ENCODE measurements at regions not wholly inside any gene's neighbourhood (a gene's known extent, or its start where the extent isn't known, plus 50 kb on each side); places are given as distances from the start of the nearest gene placed in this dataset.

DNA sequence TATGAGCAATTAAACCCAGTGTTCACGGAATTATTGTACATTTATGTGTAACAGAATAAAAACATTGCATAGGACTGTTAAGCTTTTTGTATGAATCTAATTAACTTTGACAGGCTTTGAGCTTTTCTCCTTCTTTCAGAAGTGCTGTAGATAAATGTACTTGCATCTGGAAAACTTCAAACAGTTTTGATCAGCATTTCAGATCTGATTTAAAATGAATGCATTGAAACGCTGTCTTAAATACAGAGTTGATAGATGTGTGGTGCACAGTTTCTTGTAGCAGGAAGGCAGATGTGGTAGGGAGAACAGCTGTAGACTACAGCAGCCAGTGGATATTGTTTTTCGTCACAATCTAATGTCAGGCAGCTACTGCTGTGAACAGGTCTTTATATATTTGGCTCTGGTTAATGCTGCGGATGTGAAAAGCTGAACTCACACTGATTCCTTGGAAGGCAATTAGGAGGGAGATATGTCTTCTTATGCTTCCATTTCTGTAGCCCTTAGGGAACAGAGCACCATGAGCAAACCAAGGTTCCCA, 193.8 kb upstream of the GOLIM4 start:
- TF ChIP-seq, protein P1, sequence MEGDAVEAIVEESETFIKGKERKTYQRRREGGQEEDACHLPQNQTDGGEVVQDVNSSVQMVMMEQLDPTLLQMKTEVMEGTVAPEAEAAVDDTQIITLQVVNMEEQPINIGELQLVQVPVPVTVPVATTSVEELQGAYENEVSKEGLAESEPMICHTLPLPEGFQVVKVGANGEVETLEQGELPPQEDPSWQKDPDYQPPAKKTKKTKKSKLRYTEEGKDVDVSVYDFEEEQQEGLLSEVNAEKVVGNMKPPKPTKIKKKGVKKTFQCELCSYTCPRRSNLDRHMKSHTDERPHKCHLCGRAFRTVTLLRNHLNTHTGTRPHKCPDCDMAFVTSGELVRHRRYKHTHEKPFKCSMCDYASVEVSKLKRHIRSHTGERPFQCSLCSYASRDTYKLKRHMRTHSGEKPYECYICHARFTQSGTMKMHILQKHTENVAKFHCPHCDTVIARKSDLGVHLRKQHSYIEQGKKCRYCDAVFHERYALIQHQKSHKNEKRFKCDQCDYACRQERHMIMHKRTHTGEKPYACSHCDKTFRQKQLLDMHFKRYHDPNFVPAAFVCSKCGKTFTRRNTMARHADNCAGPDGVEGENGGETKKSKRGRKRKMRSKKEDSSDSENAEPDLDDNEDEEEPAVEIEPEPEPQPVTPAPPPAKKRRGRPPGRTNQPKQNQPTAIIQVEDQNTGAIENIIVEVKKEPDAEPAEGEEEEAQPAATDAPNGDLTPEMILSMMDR (IDR thresholded peaks at IDR 0.05; ENCODE audit: insufficient read depth, low read depth, low read length): no peak
- no peak for TF ChIP-seq EZH2 (IDR thresholded peaks at IDR 0.05; ENCODE audit: insufficient read depth, low read length)
